ENCODE measurements at regions not wholly inside any gene's neighbourhood (a gene's known extent, or its start where the extent isn't known, plus 50 kb on each side); places are given as distances from the start of the nearest gene placed in this dataset.

- H3K9me3 ChIP-seq (ENCODE audit: control insufficient read depth, low read length), result no peaks in the 10 kb centered on the region
- no peak overlapping the region for H2BK15ac ChIP-seq (ENCODE audit: low read depth, poor library complexity, severe bottlenecking)
- WGBS, result 63% methylated on average over 3 of the region's 3 CpGs
- no peaks in the 10 kb centered on the region for H3K36me3 ChIP-seq (ENCODE audit: control insufficient read depth in 1 of 2, insufficient read depth in 2 of 2, low read depth in 1 of 2, low read length in 2 of 2)
- H3K14ac ChIP-seq (ENCODE audit: low read length in 2 of 2), result no peak overlapping the region
- no peaks in the 10 kb centered on the region for H3K79me1 ChIP-seq (replicated peaks; ENCODE audit: low read length, poor library complexity, severe bottlenecking)
- no peak overlapping the region for H3K4ac ChIP-seq (ENCODE audit: low read depth in 1 of 2, low read length in 2 of 2)
- no peak overlapping the region for H3K4me3 ChIP-seq (ENCODE audit: insufficient read depth in 1 of 2, low read depth in 1 of 2, low read length in 2 of 2)
- H3K9ac ChIP-seq (ENCODE audit: low read length), result no peak overlapping the region
- H2BK12ac ChIP-seq (ENCODE audit: low read length in 2 of 2), result no peak overlapping the region
- no peak overlapping the region for H2AK5ac ChIP-seq (ENCODE audit: low read length, severe bottlenecking)
- DNase-seq, result no peak
- H3K27me3 ChIP-seq (ENCODE audit: control insufficient read depth in 1 of 2, insufficient read depth in 1 of 2, low read length in 2 of 2), result no peaks in the 10 kb centered on the region
- H3K27ac ChIP-seq (ENCODE audit: low read length, poor library complexity, severe bottlenecking), result no peak overlapping the region
- no peak overlapping the region for H2AFZ ChIP-seq (ENCODE audit: low read depth, low read length)
- no peaks in the 10 kb centered on the region for H3K4me1 ChIP-seq (ENCODE audit: control insufficient read depth, insufficient read depth, low read depth, low read length)
- no peak overlapping the region for H2BK120ac ChIP-seq (ENCODE audit: low read depth, low read length)
- no peak overlapping the region for H4K91ac ChIP-seq (ENCODE audit: low read length)
- H3K23ac ChIP-seq (ENCODE audit: low read length in 2 of 2), result no peak overlapping the region
- no peak overlapping the region for H2BK5ac ChIP-seq (ENCODE audit: low read depth, low read length, poor library complexity, severe bottlenecking)
- H3K4me2 ChIP-seq (ENCODE audit: low read length, poor library complexity, severe bottlenecking), result no peak overlapping the region
- H4K8ac ChIP-seq (ENCODE audit: low read length), result no peak overlapping the region
- no peak overlapping the region for H3K18ac ChIP-seq (ENCODE audit: low read depth in 1 of 2, low read length in 2 of 2)
Measured at GRCh38 chr10:23914641-23915040, 294.3 kb upstream of the KIAA1217 start.

DNA sequence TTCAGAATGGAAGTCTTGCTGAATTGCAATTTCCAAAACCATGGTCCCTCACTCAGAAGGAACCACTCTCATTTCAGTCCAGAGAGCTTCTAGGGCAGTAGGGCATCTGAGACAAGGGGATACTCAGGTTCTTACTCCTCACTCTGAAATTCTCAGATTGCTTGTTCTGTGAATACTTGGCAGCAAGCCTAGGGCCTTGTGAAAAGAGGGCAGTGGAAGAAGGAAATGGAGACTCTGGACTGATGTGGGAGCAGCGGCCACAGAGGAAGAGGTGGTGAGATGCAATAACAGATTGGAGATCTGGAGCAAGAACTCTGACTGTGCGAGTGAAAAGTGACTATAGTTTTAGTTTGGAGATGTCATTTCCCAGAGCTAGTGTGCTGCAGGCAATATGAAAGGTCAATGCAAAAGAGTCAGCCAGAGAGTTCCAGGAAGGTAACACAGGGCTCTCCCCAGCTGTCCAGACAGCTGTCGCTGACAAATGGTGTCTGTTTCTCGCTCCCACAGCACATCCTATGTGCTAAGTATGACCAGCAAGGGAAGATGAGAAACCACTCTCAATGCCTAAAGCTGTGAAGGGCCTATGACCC, 291.6 kb upstream of the KIAA1217 start:
- H2BK15ac ChIP-seq (ENCODE audit: low read depth, poor library complexity, severe bottlenecking), result no peak overlapping the region
- no peak overlapping the region for H2BK120ac ChIP-seq (ENCODE audit: low read depth, low read length)
- H3K14ac ChIP-seq (ENCODE audit: low read length in 2 of 2), result no peak overlapping the region
- H2AK5ac ChIP-seq (ENCODE audit: low read length, severe bottlenecking), result no peak overlapping the region
- H3K4ac ChIP-seq (ENCODE audit: low read depth in 1 of 2, low read length in 2 of 2), result no peak overlapping the region
- no peak overlapping the region for H3K4me2 ChIP-seq (ENCODE audit: low read length, poor library complexity, severe bottlenecking)
- H3K4me1 ChIP-seq (ENCODE audit: control insufficient read depth, insufficient read depth, low read depth, low read length), result no peaks in the 10 kb centered on the region
- no peaks in the 10 kb centered on the region for H3K27me3 ChIP-seq (ENCODE audit: control insufficient read depth in 1 of 2, insufficient read depth in 1 of 2, low read length in 2 of 2)
- H3K4me3 ChIP-seq (ENCODE audit: insufficient read depth in 1 of 2, low read depth in 1 of 2, low read length in 2 of 2), result no peak overlapping the region
- H2AFZ ChIP-seq (ENCODE audit: low read depth, low read length), result no peak overlapping the region
- no peak overlapping the region for H3K9ac ChIP-seq (ENCODE audit: low read length)
- no peak overlapping the region for H2BK5ac ChIP-seq (ENCODE audit: low read depth, low read length, poor library complexity, severe bottlenecking)
- no peaks in the 10 kb centered on the region for H3K79me1 ChIP-seq (replicated peaks; ENCODE audit: low read length, poor library complexity, severe bottlenecking)
- H3K27ac ChIP-seq (ENCODE audit: low read length, poor library complexity, severe bottlenecking), result no peak overlapping the region
- H4K8ac ChIP-seq (ENCODE audit: low read length), result no peak overlapping the region
- 70% methylated on average over 4 of the region's 4 CpGs for WGBS
- no peak overlapping the region for H3K23ac ChIP-seq (ENCODE audit: low read length in 2 of 2)
- H3K36me3 ChIP-seq (ENCODE audit: control insufficient read depth in 1 of 2, insufficient read depth in 2 of 2, low read depth in 1 of 2, low read length in 2 of 2), result no peaks in the 10 kb centered on the region
- no peak overlapping the region for H3K18ac ChIP-seq (ENCODE audit: low read depth in 1 of 2, low read length in 2 of 2)
- DNase-seq, result no peak
- no peak overlapping the region for H4K91ac ChIP-seq (ENCODE audit: low read length)
- no peaks in the 10 kb centered on the region for H3K9me3 ChIP-seq (ENCODE audit: control insufficient read depth, low read length)
- H2BK12ac ChIP-seq (ENCODE audit: low read length in 2 of 2), result no peak overlapping the region

DNA sequence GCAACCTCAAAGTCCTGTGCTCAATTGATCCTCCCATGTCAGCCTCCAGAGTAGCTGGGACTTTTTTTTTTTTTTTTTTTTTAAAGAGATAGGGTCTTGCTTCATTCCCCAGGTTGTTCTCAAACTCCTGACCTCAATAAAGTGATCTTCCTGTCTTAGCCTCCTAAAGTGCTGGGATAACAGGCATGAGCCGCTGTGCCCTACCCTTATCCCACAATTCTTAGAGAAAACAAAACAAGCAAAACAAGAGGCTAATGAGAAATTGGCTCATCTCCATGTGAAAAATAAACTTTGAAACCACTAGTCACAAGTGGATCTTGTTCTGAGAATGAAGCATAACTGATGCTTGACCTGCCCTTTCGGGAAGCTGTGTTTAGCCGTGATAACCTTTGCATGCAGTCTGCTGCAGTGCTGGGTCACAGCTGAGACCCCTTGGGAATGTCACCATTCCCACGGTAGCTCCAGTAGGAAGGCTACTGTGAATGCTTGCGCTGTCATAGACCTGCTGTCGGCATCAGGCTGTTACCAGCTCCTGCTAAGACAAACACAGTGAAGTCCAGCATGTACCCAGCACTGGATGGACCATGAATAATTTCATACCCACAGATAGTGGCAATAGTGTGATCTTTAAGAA, 290.7 kb upstream of the KIAA1217 start:
- Histone ChIP-seq H2BK12ac (ENCODE audit: low read length in 2 of 2) (no peak overlapping the region), H4K8ac (ENCODE audit: low read length) (no peak overlapping the region), H2BK120ac (ENCODE audit: low read depth, low read length) (no peak overlapping the region), H2BK5ac (ENCODE audit: low read depth, low read length, poor library complexity, severe bottlenecking) (no peak overlapping the region), H3K27ac (ENCODE audit: low read length, poor library complexity, severe bottlenecking) (no peak overlapping the region), H3K4me3 (ENCODE audit: insufficient read depth in 1 of 2, low read depth in 1 of 2, low read length in 2 of 2) (no peak overlapping the region), H3K4me1 (ENCODE audit: control insufficient read depth, insufficient read depth, low read depth, low read length) (no peaks in the 10 kb centered on the region), H4K91ac (ENCODE audit: low read length) (no peak overlapping the region), H3K9me3 (ENCODE audit: control insufficient read depth, low read length) (no peaks in the 10 kb centered on the region), H3K79me1 (replicated peaks; ENCODE audit: low read length, poor library complexity, severe bottlenecking) (no peaks in the 10 kb centered on the region), H2AFZ (ENCODE audit: low read depth, low read length) (no peak overlapping the region), H3K36me3 (ENCODE audit: control insufficient read depth in 1 of 2, insufficient read depth in 2 of 2, low read depth in 1 of 2, low read length in 2 of 2) (no peaks in the 10 kb centered on the region), H2BK15ac (ENCODE audit: low read depth, poor library complexity, severe bottlenecking) (no peak overlapping the region), H3K14ac (ENCODE audit: low read length in 2 of 2) (no peak overlapping the region), H3K4me2 (ENCODE audit: low read length, poor library complexity, severe bottlenecking) (no peak overlapping the region), H3K27me3 (ENCODE audit: control insufficient read depth in 1 of 2, insufficient read depth in 1 of 2, low read length in 2 of 2) (no peaks in the 10 kb centered on the region), H3K4ac (ENCODE audit: low read depth in 1 of 2, low read length in 2 of 2) (no peak overlapping the region), H3K18ac (ENCODE audit: low read depth in 1 of 2, low read length in 2 of 2) (no peak overlapping the region), H3K23ac (ENCODE audit: low read length in 2 of 2) (no peak overlapping the region), H3K9ac (ENCODE audit: low read length) (no peak overlapping the region), H2AK5ac (ENCODE audit: low read length, severe bottlenecking) (no peak overlapping the region)
- 54% methylated on average over 6 of the region's 6 CpGs for WGBS
- no peak for DNase-seq

DNA sequence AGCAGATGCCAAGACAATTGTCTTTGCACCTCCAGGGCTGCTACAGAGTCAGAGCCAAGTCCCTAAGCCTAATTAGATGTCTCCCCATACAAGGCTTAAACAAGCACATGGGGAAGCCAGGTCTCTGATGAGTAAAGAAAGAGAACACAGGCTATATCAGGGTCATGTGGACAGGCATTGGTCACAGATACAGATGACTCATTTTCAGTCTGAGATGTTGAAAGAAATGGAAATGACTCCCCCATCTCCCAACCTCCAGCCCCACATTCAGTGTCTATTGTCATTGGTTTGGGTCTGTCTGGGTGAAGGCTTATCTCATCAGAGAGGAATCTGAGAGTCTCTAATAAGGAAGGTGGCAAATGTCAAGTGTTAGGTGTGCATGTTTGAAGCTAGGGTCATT, 290.1 kb upstream of the KIAA1217 start:
- Histone ChIP-seq H2BK12ac (ENCODE audit: low read length in 2 of 2) (no peak overlapping the region), H3K27ac (ENCODE audit: low read length, poor library complexity, severe bottlenecking) (no peak overlapping the region), H2BK120ac (ENCODE audit: low read depth, low read length) (no peak overlapping the region), H3K9me3 (ENCODE audit: control insufficient read depth, low read length) (no peaks in the 10 kb centered on the region), H4K8ac (ENCODE audit: low read length) (no peak overlapping the region), H3K79me1 (replicated peaks; ENCODE audit: low read length, poor library complexity, severe bottlenecking) (no peaks in the 10 kb centered on the region), H3K18ac (ENCODE audit: low read depth in 1 of 2, low read length in 2 of 2) (no peak overlapping the region), H3K4me3 (ENCODE audit: insufficient read depth in 1 of 2, low read depth in 1 of 2, low read length in 2 of 2) (no peak overlapping the region), H2AFZ (ENCODE audit: low read depth, low read length) (no peak overlapping the region), H3K4me1 (ENCODE audit: control insufficient read depth, insufficient read depth, low read depth, low read length) (no peaks in the 10 kb centered on the region), H2AK5ac (ENCODE audit: low read length, severe bottlenecking) (no peak overlapping the region), H2BK15ac (ENCODE audit: low read depth, poor library complexity, severe bottlenecking) (no peak overlapping the region), H3K4ac (ENCODE audit: low read depth in 1 of 2, low read length in 2 of 2) (no peak overlapping the region), H3K9ac (ENCODE audit: low read length) (no peak overlapping the region), H3K4me2 (ENCODE audit: low read length, poor library complexity, severe bottlenecking) (no peak overlapping the region), H2BK5ac (ENCODE audit: low read depth, low read length, poor library complexity, severe bottlenecking) (no peak overlapping the region), H3K36me3 (ENCODE audit: control insufficient read depth in 1 of 2, insufficient read depth in 2 of 2, low read depth in 1 of 2, low read length in 2 of 2) (no peaks in the 10 kb centered on the region), H4K91ac (ENCODE audit: low read length) (no peak overlapping the region), H3K27me3 (ENCODE audit: control insufficient read depth in 1 of 2, insufficient read depth in 1 of 2, low read length in 2 of 2) (no peaks in the 10 kb centered on the region), H3K14ac (ENCODE audit: low read length in 2 of 2) (no peak overlapping the region), H3K23ac (ENCODE audit: low read length in 2 of 2) (no peak overlapping the region)
- no peak for DNase-seq
